DOHH2 (cell line): ENCODE measurements at regions not wholly inside any gene's neighbourhood (a gene's known extent, or its start where the extent isn't known, plus 50 kb on each side); places are given as distances from the start of the nearest gene placed in this dataset.

Source experiments
- H3F3A ChIP-seq: fragments of 200-600 bp; sonication (generic), shearing (Covaris generic); 2 replicates; pipeline ENCODE4 v1.6.0; 2016; ENCODE audit warnings: antibody characterized with exemption, mild to moderate bottlenecking; ENCODE audit not compliant: control insufficient read depth, insufficient read depth
- H3K27ac ChIP-seq: fragments of 200-600 bp; sonication (generic); 2 replicates; pipeline ENCODE4 v1.5.1; 2014; ENCODE audit warnings: low read depth, mild to moderate bottlenecking, low read length, moderate library complexity
- H3K27me3 ChIP-seq: fragments of 200-600 bp; sonication (generic); 2 replicates; pipeline ENCODE4 v1.6.1; 2014; ENCODE audit warnings: mild to moderate bottlenecking, low read length, mixed read lengths; ENCODE audit not compliant: control insufficient read depth
- H3K36me3 ChIP-seq: fragments of 200-600 bp; sonication (generic); 2 replicates; pipeline ENCODE4 v1.6.1; 2014; ENCODE audit warnings: mild to moderate bottlenecking, low read length, moderate library complexity, mixed read lengths; ENCODE audit not compliant: control insufficient read depth
- H3K4me1 ChIP-seq: fragments of 200-600 bp; sonication (generic); 2 replicates; pipeline ENCODE4 v1.6.1; 2014; ENCODE audit warnings: mild to moderate bottlenecking, low read length, mixed read lengths; ENCODE audit not compliant: control insufficient read depth
- H3K4me2 ChIP-seq: fragments of 200-600 bp; sonication (generic); 2 replicates; pipeline ENCODE4 v1.6.0; 2014; ENCODE audit warnings: mild to moderate bottlenecking, low read length, moderate library complexity
- H3K4me3 ChIP-seq: fragments of 200-600 bp; sonication (generic); 2 replicates; pipeline ENCODE4 v1.5.1; 2014; ENCODE audit warnings: mild to moderate bottlenecking, low read length, mixed read lengths
- H3K79me2 ChIP-seq: fragments of 200-600 bp; sonication (generic); 2 replicates; pipeline ENCODE4 v1.6.1; 2014; ENCODE audit warnings: mild to moderate bottlenecking, low read length, mixed read lengths; ENCODE audit not compliant: control insufficient read depth
- H3K9me2 ChIP-seq: fragments of 200-600 bp; sonication (generic); replicated peaks from 2 replicates; pipeline ENCODE4 v1.6.1; 2014; ENCODE audit warnings: mild to moderate bottlenecking, low read length, mixed read lengths; ENCODE audit not compliant: control insufficient read depth
- H3K9me3 ChIP-seq: fragments of 200-600 bp; sonication (generic); 2 replicates; pipeline ENCODE4 v1.6.1; 2014; ENCODE audit warnings: antibody characterized with exemption, low read length, mixed read lengths; ENCODE audit not compliant: control insufficient read depth, insufficient read depth
- H4K20me1 ChIP-seq: fragments of 200-600 bp; sonication (generic); 2 replicates; pipeline ENCODE4 v1.6.0; 2014; ENCODE audit warnings: low read depth, mild to moderate bottlenecking, antibody characterized with exemption, low read length, moderate library complexity; ENCODE audit not compliant: control insufficient read depth, insufficient read depth
- CTCF ChIP-seq: fragments of 200-600 bp; sonication (generic); IDR thresholded peaks from one replicate; pipeline ENCODE4 v1.5.1; 2014; ENCODE audit warnings: antibody characterized with exemption, mild to moderate bottlenecking, low read depth, low read length; ENCODE audit not compliant: poor library complexity, severe bottlenecking
- EZH2phosphoT487 ChIP-seq: fragments of 200-600 bp; sonication (generic); IDR thresholded peaks from 2 replicates; pipeline ENCODE4 v1.6.1; 2017; ENCODE audit warnings: borderline replicate concordance, mild to moderate bottlenecking, antibody characterized with exemption, low read length, moderate library complexity, mixed read lengths

- Histone ChIP-seq H3K36me3 (no peaks in the 10 kb centered on the region), H3K9me2 (no peaks in the 10 kb centered on the region), H3F3A (no peaks in the 10 kb centered on the region), H3K4me1 (no peaks in the 10 kb centered on the region), H3K79me2 (no peaks in the 10 kb centered on the region), H3K27me3 (no peaks in the 10 kb centered on the region), H3K4me3 (no peak overlapping the region), H3K4me2 (no peak overlapping the region), H4K20me1 (no peaks in the 10 kb centered on the region), H3K27ac (no peak overlapping the region), H3K9me3 (no peaks in the 10 kb centered on the region)
- TF ChIP-seq CTCF (no peak), EZH2phosphoT487 (no peak)
These were observed 1821.0 kb downstream of the EFNA5 start for GRCh38 chr5:105849701-105850100.

GRCh38 chr5:105840800-105841199 is 1829.9 kb downstream of the EFNA5 start:
- Histone ChIP-seq H3K79me2 (no peaks in the 10 kb centered on the region), H3K27me3 (no peaks in the 10 kb centered on the region), H3K4me1 (no peaks in the 10 kb centered on the region), H3K9me2 (no peaks in the 10 kb centered on the region), H3F3A (no peaks in the 10 kb centered on the region), H3K27ac (no peak overlapping the region), H3K9me3 (no peaks in the 10 kb centered on the region), H3K4me3 (no peak overlapping the region), H3K36me3 (no peaks in the 10 kb centered on the region), H3K4me2 (no peak overlapping the region), H4K20me1 (no peaks in the 10 kb centered on the region)
- TF ChIP-seq CTCF (no peak), EZH2phosphoT487 (no peak)

- H3K36me3 ChIP-seq = no peaks in the 10 kb centered on the region
- H4K20me1 ChIP-seq = no peaks in the 10 kb centered on the region
- H3K79me2 ChIP-seq = no peaks in the 10 kb centered on the region
- no peaks in the 10 kb centered on the region for H3K9me2 ChIP-seq
- no peaks in the 10 kb centered on the region for H3K4me1 ChIP-seq
- H3F3A ChIP-seq = no peaks in the 10 kb centered on the region
- no peak overlapping the region for H3K4me2 ChIP-seq
- no peak overlapping the region for H3K27ac ChIP-seq
- TF ChIP-seq EZH2phosphoT487 (no peak), CTCF (no peak)
- no peak overlapping the region for H3K4me3 ChIP-seq
- no peaks in the 10 kb centered on the region for H3K27me3 ChIP-seq
- no peaks in the 10 kb centered on the region for H3K9me3 ChIP-seq
These were observed 1833.8 kb downstream of the EFNA5 start for GRCh38 chr5:105836887-105837286.

- no peaks in the 10 kb centered on the region for H3K79me2 ChIP-seq
- H3K4me3 ChIP-seq = no peak overlapping the region
- H3K9me2 ChIP-seq = no peaks in the 10 kb centered on the region
- H3K27me3 ChIP-seq = no peaks in the 10 kb centered on the region
- no peaks in the 10 kb centered on the region for H3F3A ChIP-seq
- no peaks in the 10 kb centered on the region for H4K20me1 ChIP-seq
- H3K9me3 ChIP-seq = no peaks in the 10 kb centered on the region
- TF ChIP-seq EZH2phosphoT487 (no peak), CTCF (no peak)
- H3K27ac ChIP-seq = no peak overlapping the region
- no peak overlapping the region for H3K4me2 ChIP-seq
- no peaks in the 10 kb centered on the region for H3K36me3 ChIP-seq
- H3K4me1 ChIP-seq = no peaks in the 10 kb centered on the region
These were observed 1834.5 kb downstream of the EFNA5 start for GRCh38 chr5:105836268-105836667.
